ENCODE measurements at regions not wholly inside any gene's neighbourhood (a gene's known extent, or its start where the extent isn't known, plus 50 kb on each side); places are given as distances from the start of the nearest gene placed in this dataset.

DNA sequence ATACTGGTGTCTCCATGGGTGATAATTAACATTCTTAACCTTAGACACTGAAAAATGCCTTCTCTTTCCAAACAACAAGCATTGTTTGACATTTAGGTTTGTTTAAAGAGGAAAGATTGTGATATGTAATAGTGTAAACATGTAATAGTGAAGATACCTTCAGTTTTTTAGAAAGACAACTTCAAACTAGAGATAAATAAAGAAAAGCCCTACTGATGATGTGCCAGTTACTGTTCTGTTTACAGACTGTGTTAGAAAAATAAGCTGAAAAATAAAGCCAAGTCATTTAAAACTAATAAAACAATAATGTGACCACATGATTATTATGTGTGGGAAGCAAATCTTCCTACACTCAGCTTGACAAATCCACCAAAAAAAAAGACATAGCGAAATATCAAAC, 2035.3 kb upstream of the TENM3 start:
- WGBS, 5 donors, result 76 to 84% (median 79%) methylated on average over 1 of the region's 1 CpG
- DNase-seq, result no peak

DNA sequence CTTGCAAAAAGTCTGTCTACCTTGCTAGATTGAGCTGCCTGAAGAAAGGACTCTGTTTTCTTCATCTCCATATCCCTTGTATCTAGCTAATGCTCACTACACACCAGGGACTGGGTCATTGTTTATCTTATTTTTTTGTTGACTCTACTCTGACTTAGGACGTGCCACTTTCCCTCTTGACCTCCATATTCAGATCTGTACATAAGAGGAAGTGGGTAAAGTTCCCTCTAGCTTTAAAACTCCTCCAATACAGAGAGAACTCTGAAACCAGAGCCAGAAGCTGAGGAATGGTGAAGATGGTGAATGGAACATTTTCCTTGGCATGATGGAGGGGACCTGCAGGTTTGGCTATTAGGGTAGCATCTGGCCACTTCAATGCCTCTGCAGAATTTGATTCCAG, 2026.1 kb upstream of the TENM3 start:
- no peak for TF ChIP-seq POLR2AphosphoS5 (IDR thresholded peaks at IDR 0.05)
- TF ChIP-seq POLR2A (IDR thresholded peaks at IDR 0.05), result no peak
- TF ChIP-seq, protein P1, sequence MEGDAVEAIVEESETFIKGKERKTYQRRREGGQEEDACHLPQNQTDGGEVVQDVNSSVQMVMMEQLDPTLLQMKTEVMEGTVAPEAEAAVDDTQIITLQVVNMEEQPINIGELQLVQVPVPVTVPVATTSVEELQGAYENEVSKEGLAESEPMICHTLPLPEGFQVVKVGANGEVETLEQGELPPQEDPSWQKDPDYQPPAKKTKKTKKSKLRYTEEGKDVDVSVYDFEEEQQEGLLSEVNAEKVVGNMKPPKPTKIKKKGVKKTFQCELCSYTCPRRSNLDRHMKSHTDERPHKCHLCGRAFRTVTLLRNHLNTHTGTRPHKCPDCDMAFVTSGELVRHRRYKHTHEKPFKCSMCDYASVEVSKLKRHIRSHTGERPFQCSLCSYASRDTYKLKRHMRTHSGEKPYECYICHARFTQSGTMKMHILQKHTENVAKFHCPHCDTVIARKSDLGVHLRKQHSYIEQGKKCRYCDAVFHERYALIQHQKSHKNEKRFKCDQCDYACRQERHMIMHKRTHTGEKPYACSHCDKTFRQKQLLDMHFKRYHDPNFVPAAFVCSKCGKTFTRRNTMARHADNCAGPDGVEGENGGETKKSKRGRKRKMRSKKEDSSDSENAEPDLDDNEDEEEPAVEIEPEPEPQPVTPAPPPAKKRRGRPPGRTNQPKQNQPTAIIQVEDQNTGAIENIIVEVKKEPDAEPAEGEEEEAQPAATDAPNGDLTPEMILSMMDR (IDR thresholded peaks at IDR 0.05 in 8 of 11, conservative IDR thresholded peaks at IDR 0.05 in 3 of 11), result no peak
- Histone ChIP-seq H3K9me3 (peaks cover 0 to 22% (median 10%) of the 10 kb centered on the region in 8 donors), H3K4me1 (no peaks in the 10 kb centered on the region), H3K27me3 (replicated peaks in 1 of 7) (no peaks in the 10 kb centered on the region), H3K36me3 (no peaks in the 10 kb centered on the region), H3K4me3 (no peak overlapping the region), H3K27ac (no peak overlapping the region)
- intact Hi-C loops (cut with DNase I; ENCODE audit: low total_unique reads), result no loop called here
- no peak for DNase-seq
- WGBS, 5 donors, result 17 to 52% (median 32%) methylated on average over 1 of the region's 1 CpG

More for the DNA sequence above, 2035.3 kb upstream of the TENM3 start:
- intact Hi-C loops (cut with DNase I; ENCODE audit: low total_unique reads), result no loop called here
- no peak overlapping the region for H3K27ac ChIP-seq
- no peaks in the 10 kb centered on the region for H3K36me3 ChIP-seq
- no peak overlapping the region for H3K4me3 ChIP-seq
- TF ChIP-seq, protein P1 (IDR thresholded peaks at IDR 0.05 in 8 of 11, conservative IDR thresholded peaks at IDR 0.05 in 3 of 11), result no peak
- TF ChIP-seq POLR2A (IDR thresholded peaks at IDR 0.05) (no peak), POLR2AphosphoS5 (IDR thresholded peaks at IDR 0.05) (no peak)
- H3K4me1 ChIP-seq, result no peaks in the 10 kb centered on the region
- no peaks in the 10 kb centered on the region for H3K9me3 ChIP-seq
- H3K27me3 ChIP-seq (replicated peaks in 1 of 7), result no peaks in the 10 kb centered on the region

DNA sequence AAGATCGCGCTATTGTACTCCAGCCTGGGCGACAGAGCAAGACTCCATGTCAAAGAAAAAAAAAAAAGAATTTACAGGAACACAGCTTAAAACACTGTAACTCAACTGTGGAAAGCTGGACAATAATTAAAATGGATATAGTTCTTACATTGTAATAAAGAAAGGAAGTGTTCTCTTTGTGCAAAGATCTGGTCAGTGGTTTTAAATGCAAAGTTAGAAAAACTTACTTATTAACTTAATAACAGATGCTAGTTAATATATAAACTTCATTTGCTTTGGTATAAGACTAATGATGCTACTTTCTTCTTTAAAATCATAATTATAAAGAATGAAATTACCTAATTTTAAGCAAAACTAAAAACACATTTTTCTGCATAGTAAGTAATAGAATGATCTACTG, 2024.1 kb upstream of the TENM3 start:
- intact Hi-C loops (cut with DNase I; ENCODE audit: low total_unique reads), result no loop called here
- Histone ChIP-seq H3K27me3 (replicated peaks in 1 of 7) (no peaks in the 10 kb centered on the region), H3K4me3 (no peak overlapping the region), H3K9me3 (peaks cover 0 to 22% (median 10%) of the 10 kb centered on the region in 8 donors), H3K4me1 (no peaks in the 10 kb centered on the region), H3K27ac (no peak overlapping the region), H3K36me3 (no peaks in the 10 kb centered on the region)
- no peak for DNase-seq
- TF ChIP-seq, protein P1 (IDR thresholded peaks at IDR 0.05 in 8 of 11, conservative IDR thresholded peaks at IDR 0.05 in 3 of 11), result no peak
- TF ChIP-seq POLR2AphosphoS5 (IDR thresholded peaks at IDR 0.05) (no peak), POLR2A (IDR thresholded peaks at IDR 0.05) (no peak)
- 90 to 99% (median 96%) methylated on average over 3 of the region's 3 CpGs for WGBS, 5 donors

DNA sequence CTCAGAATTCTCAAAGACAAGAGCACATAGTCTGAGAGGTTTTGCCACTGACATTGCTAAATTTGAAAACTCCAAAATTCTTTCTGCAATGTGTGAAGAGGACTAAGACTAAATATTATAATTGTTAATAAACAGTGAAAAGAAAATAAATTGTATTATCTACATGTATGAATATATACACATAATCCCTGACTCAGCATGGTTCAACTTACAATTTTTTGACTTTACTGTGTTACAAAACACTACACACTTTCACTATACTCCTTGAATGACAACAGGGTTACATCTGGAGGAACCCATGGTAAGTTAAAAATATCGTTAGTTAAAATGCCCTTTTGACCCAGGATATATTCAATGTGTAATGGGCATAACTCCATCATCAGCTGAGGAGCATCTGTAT, 2017.2 kb upstream of the TENM3 start:
- no peak overlapping the region for H3K4me3 ChIP-seq
- H3K36me3 ChIP-seq, result no peaks in the 10 kb centered on the region
- peaks cover 0 to 18% (median 6%) of the 10 kb centered on the region in 8 donors for H3K9me3 ChIP-seq
- no peaks in the 10 kb centered on the region for H3K4me1 ChIP-seq
- H3K27me3 ChIP-seq (replicated peaks in 1 of 7), result no peaks in the 10 kb centered on the region
- TF ChIP-seq POLR2A (IDR thresholded peaks at IDR 0.05) (no peak), POLR2AphosphoS5 (IDR thresholded peaks at IDR 0.05) (no peak)
- TF ChIP-seq, protein P1 (IDR thresholded peaks at IDR 0.05 in 8 of 11, conservative IDR thresholded peaks at IDR 0.05 in 3 of 11), result no peak
- H3K27ac ChIP-seq, result no peak overlapping the region
- intact Hi-C loops (cut with DNase I; ENCODE audit: low total_unique reads), result no loop called here
- no peak for DNase-seq
- WGBS, 5 donors, result 48 to 81% (median 63%) methylated on average over 1 of the region's 1 CpG
